HepG2 (cell line): ENCODE measurements at regions not wholly inside any gene's neighbourhood (a gene's known extent, or its start where the extent isn't known, plus 50 kb on each side); places are given as distances from the start of the nearest gene placed in this dataset.

Experiments
- NFAT5 ChIP-seq: sonication (generic); formaldehyde crosslinking; IDR thresholded peaks from 2 replicates; pipeline ENCODE4 v1.4.0; 2020; ENCODE audit warnings: missing genetic modification reagents
- REXO4 ChIP-seq: sonication (generic); formaldehyde crosslinking; IDR thresholded peaks from 2 replicates; pipeline ENCODE4 v1.8.0; 2022; ENCODE audit warnings: missing genetic modification reagents, mild to moderate bottlenecking, borderline replicate concordance
- ZBTB49 ChIP-seq: sonication (generic); formaldehyde crosslinking; IDR thresholded peaks from 2 replicates; pipeline ENCODE4 v1.4.0; 2020; ENCODE audit warnings: missing genetic modification reagents, borderline replicate concordance
- ZNF232 ChIP-seq: sonication (generic); formaldehyde crosslinking; IDR thresholded peaks from 2 replicates; pipeline ENCODE4 v1.4.0; 2020; ENCODE audit warnings: missing genetic modification reagents, borderline replicate concordance
- ZNF414 ChIP-seq: sonication (generic); formaldehyde crosslinking; IDR thresholded peaks from 2 replicates; pipeline ENCODE4 v1.5.0; 2020; ENCODE audit warnings: missing genetic modification reagents

- no peak for TF ChIP-seq NFAT5 (CRISPR knock-in tag)
- no peak for TF ChIP-seq ZNF232 (CRISPR knock-in tag)
- no peak for TF ChIP-seq REXO4
- no peak for TF ChIP-seq ZBTB49 (CRISPR knock-in tag)
- TF ChIP-seq ZNF414: no peak
- TF ChIP-seq, all 625 proteins: peak for 0
These were observed 119.1 kb upstream of the CHORDC1 start (continued) for GRCh38 chr11:90341986-90342385.
